HG03378 (cell line): ENCODE measurements at regions not wholly inside any gene's neighbourhood (a gene's known extent, or its start where the extent isn't known, plus 50 kb on each side); places are given as distances from the start of the nearest gene placed in this dataset.

Experiments used
- ATAC-seq: cut with Tn5 transposase; IDR thresholded peaks from one replicate; pipeline ENCODE4 v1.9.1; 2021; ENCODE audit warnings: mild to moderate bottlenecking, moderate library complexity; ENCODE audit not compliant: unreplicated experiment

- ATAC-seq, result no peak
Observed at GRCh38 chr10:54903745-54904144, 102.7 kb upstream of the PCDH15 start.

- peak; percentile 58 for ATAC-seq
Observed at GRCh38 chr10:54900584-54900983, 99.6 kb upstream of the PCDH15 start.

GRCh38 chr10:54880996-54881395 lies 80.0 kb upstream of the PCDH15 start:
- no peak for ATAC-seq

GRCh38 chr10:54869022-54869421 lies 68.0 kb upstream of the PCDH15 start:
- ATAC-seq, result no peak

GRCh38 chr10:54866666-54867065 lies 65.6 kb upstream of the PCDH15 start:
- no peak for ATAC-seq

GRCh38 chr10:54854843-54855242 lies 53.8 kb upstream of the PCDH15 start:
- ATAC-seq, result no peak

- ATAC-seq, result no peak
Observed at GRCh38 chr10:54854389-54854788, 53.4 kb upstream of the PCDH15 start.

- ATAC-seq, result no peak
Observed at GRCh38 chr10:54853883-54854282, 52.9 kb upstream of the PCDH15 start.
